HG03280 (cell line): ENCODE measurements at regions not wholly inside any gene's neighbourhood (a gene's known extent, or its start where the extent isn't known, plus 50 kb on each side); places are given as distances from the start of the nearest gene placed in this dataset.

Experiments
- ATAC-seq: cut with Tn5 transposase; IDR thresholded peaks from one replicate; pipeline ENCODE4 v1.9.1; 2021; ENCODE audit warnings: mild to moderate bottlenecking, moderate library complexity; ENCODE audit not compliant: unreplicated experiment

DNA sequence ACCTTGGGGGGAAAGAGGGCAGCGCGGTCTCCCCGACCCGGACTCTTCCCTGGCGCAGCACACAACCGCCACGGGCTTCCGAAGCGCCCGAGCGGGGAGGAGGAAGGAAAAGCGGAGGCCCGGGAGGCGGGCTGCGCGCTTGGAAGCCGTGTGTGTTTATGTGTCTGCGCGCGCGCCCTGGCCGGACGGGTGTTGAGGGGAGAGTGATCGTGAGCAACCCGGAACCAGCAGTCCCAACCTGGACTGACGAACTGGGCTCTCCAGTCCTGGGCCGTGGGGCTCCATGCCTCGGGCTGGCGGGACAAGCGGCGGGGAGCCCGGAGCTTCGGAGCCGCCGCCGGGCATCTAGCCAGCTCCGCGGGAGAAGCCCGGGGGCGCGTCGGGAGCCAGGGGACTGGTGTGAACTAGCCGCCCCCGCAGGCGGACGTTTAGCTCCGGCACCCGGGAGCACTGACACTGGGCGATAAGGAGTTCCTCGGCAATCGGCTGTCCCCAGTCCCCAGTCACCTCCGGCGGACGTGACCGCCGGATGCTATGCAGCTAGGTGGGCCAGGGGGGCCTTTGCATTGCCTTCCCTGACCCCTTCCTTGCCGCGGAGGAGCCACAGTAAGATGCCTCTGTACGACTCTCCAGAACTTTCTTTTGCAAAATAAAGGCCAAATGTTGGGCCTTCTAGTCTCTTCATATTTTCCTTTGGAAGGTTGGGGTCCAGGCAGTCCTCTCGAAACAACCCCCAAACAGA is 74.8 kb upstream of the BCOR start:
- no peak for ATAC-seq

DNA sequence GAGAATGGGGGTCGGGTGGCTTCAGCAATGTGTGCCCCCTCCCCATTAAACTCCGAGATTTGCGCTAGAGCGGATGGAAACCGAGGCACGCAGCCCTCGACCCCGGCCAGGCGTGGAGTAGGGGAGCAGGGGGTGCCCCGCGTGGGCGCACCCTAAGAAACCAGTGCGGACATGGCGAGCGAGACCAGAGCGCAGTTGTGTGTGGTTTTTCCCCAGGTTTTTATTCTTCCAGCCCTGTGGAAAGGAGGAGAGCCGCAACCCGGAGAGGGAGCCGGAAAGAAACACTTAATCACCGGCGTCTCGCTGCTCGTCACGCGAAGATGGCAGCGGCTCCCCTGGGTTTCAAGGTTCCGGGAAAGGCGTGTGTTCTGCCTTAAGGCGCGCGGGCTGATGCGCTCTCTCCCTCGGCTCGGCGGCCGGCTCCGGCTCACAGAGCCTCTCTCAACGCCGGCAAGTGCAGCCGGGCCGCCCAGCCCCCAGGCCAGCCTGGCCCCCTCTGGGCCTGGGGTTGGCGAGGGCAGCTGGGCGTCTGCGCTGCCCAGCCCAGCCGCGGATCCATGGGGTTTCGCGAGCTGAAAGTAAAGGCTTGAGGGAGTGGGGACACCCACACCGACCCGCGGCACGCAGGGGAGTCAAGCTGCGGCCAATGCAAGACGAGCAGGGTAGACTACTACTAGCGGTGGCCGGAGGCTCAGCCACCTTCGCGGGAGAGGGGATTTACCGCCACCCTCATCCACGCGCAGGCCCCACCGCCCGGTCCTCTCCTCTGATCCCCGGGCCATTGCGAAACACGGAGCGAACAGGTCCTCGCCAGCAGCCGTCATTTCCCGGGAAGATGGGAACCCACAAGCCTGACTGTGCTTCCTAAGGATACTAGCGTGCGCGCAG is 74.0 kb upstream of the BCOR start:
- ATAC-seq: no peak

DNA sequence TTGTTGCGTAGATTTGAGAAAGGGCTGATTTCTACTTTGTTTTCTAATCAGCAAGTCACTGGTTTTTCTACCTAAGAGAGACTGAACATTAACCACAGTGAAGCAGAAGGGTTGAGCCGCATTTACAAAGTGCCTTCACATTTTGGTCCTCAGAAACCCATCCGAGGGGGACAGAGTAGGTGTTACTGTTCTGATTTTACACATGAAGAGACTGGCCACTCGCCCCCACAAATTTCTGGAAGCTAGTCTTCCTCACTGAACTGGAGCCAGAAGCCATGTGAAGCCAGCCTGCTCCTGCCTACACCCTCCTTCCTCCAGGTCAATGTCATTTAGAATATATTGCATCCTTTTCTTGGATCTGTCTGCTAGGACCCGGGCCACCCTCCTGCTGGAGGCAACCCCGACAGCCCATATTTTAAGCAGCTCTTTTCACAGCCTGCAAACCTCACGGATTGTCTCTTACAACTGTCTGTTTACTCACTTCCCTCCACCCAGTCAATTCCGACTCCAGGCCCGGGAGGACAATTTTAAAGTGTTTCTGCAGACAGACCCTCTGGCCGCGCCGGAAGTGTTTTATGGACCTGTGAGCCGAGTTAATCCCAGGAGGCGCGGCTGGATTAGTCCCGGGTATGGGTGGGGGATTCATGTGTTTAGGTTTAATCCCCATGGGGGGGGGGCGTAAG is 73.2 kb upstream of the BCOR start:
- ATAC-seq: no peak

DNA sequence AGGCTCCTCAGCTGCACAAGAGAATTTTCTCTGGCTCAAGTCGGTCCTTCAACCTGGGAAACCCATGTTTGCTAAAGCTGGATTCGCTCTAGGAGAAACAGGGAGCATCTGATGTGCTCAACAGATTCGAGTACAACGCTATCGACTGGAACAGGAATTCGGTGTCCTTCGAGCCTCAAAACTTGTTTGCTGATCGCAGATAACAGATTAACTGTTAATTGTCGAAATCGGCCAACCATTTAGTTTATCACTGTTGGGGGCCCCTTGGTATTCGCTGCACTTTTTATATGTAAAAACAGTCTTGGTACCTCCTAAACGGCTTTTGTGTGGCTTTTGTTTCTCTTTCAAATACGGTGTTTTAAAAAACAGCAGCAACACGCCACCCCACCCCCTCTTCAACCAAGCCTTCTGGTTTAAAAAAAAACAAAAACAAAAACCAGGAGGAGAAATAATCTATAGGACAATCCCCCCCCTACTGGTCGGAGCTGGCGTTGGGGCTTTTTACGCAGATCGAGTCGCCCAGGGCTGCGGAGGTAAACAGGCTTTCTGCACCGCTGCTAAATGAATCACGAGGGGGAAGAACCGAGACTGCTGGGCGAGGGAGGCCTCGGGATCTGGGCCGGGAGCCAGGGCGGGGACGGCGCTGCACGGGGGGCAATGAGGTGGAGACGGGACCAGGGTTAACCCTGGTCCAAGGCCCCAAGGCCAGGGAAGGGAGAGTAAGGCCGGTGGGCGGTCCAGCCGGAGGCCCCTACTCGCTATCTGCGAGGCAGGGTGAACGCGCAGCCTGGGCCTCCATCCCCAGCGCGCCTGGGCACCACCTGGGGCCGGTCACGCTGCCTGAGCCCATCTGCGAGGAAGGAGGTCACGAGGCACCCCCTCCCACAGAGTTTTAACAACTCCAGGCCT is 71.7 kb upstream of the BCOR start:
- ATAC-seq: peak; percentile 63

DNA sequence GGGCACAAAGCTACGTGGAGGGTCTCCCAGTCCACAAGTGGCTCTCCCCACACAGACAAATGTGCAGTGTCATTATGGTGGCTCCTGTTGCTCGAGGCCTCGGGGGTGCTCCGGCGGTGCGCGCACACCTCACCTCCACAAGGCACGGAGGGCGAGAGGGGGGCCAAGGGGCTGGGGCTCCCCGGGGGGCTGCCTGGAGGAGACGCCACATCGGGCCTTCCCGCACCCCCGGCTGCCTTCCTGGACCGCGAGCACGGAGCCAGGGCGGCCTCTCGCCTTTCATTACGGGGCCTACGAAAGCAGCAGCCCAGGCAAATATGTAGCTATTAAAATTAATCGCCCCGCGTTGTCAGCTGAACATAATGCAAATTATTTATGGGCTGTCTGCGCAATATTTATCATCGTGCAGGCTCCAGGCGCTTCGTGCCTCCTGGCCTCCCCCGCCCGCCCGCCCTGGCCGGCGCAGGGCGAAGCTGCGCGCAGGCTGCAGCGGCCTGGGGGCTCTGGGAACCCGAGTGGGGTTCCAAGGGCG is 70.8 kb upstream of the BCOR start:
- ATAC-seq: no peak

DNA sequence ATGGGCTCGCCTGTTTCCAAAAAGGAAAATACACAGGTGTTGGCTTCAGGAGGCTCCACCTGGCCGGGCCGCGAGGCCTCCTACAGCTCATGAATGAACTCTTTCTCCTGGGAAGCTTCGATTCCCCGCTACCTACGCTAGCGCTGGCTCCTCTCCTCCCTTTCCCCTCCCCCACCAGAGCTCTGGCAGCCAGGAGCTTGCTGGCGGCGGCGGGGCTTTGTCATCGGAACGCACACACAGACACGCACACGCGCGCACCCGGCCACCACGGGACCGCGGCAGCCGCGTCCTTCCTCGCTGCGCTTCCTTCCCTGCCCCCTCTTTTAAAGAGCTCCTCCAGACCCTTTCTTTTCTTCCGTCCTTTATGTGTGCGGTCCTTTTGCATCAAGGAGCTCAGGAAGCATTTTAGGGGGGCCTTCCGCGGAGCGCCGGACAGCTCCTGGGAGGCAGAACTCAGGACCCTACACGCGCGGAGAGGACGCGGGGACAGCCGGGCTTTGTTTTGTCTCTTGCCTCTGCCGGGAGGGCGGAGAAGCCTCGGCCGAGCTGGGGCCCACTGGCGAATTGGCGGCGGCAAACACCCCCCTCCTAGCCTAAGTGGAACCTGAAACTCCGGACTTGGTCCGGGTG is 70.2 kb upstream of the BCOR start:
- ATAC-seq: no peak

DNA sequence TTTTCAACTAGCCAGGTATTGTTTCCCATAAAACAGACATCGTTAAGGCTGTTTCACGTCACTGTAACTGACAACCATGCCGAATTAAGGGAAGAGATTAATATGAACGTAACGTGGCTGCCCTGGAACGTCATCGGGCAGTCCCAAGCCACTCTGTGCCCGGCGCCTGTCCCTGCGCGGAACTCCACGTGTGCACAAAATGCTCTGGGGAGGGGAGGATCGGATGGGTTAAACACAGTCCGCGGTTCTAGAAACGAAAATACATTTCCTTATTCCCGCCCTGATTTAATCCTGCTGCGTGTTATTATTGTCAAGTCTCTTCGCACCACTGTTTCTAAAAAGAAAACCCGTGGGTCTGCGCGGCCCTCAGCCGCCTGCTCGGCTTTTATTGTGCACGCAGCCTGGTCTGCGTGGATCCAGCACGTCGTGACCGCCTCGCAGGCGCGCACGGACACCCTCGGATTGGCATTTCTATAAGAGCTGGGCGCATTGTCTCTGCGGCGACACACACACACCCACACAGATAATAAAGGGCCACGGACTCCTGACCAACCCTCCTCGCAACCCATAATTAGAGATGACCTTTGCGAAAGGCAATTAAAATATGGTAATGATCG is 69.6 kb upstream of the BCOR start:
- no peak for ATAC-seq

DNA sequence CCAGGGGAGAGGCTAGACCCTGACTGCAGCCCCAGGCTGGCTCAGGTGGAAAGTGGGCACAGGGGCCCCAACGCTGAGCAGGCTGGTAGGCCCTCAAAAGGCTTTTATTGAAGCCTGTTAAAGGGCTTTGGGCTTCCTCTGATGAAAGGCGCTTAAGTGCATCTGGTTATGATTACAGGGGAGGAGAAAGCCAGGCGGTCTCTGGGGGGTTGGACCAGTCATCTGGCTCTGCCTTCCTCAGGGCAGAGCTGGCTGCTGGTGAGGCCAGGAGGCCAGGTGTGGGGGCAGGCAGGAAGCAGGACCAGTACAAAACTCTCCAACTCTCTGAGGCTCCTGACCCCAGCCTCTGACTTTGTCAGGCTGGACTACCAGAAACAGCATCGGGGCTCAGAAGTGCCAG is 68.8 kb upstream of the BCOR start:
- ATAC-seq: no peak

DNA sequence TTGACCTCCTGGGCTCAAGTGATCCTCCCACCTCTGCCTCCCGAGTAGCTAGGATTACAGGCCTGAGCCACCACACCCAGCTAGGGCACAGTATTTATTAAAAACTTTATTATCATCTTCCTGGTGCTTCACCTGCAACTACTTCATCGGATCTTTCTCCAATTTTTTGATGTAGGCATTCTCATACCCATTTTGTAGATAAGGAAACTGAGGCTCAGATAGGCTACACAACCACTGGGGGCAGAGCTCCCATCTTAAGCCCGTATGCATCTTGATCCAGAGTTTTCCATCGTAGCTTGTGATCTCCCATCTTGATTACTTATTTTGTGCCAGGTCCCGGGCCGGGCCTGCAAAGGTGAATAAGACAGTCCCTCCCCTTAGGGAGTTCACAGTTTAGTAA is 68.1 kb upstream of the BCOR start:
- no peak for ATAC-seq

DNA sequence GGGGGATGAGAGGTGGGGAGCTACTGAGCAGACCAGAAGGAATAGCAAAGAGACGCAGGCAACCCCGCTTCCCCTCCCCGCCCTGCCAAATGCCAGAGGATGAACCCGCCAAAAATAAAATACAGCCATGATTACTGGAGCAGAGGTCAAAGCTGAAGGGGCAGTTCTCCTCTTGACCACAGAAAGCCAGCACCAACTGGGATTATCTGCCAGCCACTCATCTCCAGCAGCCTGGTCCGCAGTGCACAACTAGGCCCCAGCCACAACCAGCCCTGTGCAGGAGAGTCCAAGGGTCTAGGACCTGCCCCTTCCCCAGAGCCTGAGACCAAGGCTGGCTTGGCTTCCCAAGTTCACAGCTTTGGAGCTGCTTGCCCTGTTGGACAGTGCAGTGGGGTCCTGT is 67.4 kb upstream of the BCOR start:
- no peak for ATAC-seq

DNA sequence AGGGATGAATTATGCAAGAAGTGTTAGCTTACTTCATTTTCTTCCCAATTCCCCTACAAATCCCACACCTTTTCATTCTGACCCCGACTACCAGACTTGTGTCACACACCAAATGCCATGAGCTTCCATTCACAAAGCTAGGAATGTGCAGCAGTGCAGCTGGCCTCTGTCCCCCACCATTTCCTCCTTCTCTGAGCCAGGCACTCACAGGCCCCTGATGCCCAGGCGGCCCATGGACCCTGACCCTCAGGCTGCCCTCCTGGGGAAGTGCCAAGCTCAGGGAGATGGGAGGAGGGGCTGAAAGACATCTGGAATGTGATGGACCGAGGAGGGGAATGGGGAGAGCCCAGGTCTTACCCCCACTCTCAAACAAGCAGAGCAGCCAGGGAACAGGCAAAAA is 67.0 kb upstream of the BCOR start:
- no peak for ATAC-seq

DNA sequence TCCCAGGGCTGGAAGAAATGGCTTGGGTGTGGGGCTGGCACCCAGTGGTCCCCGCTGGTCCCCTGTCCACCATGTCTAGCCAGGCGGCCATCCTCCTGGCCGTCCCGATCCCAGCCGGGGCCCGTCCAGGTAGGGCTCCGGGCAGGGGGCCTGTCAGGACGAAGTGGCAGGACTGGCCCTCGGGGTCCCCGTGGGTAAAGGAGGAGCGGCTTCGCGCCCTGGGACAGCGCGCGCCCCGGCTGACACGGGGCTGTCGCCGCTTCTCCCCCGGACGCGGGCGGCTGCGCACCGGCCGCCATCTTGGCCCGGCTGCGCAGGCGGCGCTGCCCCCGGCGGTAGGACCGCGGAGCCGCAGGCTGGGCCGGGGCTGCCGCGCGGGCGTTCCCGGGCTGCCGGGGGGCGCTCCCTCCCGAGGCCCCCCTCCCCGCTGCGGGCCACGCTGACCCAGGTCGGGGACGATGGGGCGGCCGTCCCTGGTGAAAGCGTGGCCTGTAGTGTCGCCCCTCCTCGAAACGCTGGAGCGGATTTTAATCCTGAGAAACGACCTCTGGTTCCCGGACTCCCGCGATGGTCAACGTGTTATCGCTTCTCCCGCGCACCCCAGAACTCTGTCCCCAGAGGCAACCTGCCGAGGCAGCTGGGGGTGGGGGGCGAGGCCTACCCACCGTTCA is 60.4 kb upstream of the BCOR start:
- no peak for ATAC-seq

DNA sequence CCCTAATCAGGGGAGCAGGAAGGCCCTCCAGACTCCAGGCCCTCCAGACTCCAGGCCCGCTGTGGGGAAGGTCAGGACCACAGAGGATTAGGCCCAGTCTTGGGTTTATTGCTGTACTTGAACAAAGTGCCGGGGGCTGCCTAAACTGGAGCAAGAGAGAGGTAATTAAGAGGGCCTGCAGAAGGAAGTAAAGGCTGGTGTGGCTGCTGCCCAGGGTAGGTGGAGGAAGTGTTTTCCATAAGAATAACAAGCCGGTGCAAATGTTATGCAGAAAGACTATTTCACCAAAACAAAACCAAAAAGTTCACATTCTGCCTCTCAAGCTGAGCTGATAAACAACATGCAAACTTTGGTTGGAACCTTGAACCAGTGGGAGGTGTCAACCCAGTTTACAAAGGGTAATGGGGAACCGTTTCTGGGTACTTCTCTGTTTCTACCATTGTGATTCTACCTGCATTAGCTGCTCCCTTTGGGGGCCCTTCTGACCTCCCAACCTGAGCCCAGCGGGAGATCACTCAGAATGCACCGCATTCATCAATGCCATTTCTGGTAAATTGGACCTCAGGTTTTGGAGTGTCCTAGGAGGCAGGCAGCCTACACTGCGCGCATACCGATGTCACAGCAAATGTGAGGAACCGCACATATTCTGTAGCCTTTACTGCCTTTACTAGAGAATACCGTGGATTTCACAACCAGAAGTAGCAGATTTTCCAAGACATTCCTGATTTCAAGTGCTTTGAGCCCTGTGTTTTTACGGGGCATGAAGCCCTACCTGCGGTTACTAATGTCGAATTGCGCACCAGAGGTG is 59.7 kb upstream of the BCOR start:
- ATAC-seq: no peak

DNA sequence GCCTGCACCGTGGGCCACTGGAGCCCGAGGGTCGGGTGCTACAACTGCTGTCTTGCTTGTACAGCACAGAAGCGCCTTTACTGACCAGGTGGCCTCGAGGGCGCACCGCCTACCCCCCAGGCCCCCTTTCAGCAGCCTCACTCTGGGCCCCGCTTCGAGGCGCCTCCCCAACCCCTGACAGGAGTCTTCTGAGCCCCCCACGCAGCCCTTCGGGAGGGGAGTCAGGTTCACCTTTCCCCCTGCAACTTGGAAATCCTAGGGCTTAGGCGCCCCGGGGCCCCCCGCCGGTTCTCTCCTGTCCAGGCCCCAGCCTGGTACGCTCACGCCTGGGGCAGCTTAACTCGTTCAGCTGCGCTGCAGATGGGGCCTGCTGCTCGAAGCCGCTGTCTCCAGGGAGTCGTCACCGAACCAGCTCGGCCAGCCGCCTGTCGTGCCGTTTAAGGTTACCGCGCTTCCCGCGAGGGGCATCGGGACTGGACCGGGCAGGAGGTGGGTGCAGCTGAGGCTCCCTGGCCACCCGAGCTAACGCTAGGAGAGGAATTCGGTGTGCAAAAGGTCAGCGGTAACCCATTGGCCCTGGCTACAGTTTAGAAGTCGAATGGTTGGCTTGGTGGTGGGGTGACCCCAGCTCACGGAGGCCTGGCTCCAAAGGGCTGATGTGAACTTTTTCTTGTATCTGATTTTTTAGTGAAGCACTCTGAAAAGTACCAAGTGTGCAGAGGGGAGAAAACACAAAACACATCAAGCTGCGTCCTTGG is 58.9 kb upstream of the BCOR start:
- ATAC-seq: no peak

DNA sequence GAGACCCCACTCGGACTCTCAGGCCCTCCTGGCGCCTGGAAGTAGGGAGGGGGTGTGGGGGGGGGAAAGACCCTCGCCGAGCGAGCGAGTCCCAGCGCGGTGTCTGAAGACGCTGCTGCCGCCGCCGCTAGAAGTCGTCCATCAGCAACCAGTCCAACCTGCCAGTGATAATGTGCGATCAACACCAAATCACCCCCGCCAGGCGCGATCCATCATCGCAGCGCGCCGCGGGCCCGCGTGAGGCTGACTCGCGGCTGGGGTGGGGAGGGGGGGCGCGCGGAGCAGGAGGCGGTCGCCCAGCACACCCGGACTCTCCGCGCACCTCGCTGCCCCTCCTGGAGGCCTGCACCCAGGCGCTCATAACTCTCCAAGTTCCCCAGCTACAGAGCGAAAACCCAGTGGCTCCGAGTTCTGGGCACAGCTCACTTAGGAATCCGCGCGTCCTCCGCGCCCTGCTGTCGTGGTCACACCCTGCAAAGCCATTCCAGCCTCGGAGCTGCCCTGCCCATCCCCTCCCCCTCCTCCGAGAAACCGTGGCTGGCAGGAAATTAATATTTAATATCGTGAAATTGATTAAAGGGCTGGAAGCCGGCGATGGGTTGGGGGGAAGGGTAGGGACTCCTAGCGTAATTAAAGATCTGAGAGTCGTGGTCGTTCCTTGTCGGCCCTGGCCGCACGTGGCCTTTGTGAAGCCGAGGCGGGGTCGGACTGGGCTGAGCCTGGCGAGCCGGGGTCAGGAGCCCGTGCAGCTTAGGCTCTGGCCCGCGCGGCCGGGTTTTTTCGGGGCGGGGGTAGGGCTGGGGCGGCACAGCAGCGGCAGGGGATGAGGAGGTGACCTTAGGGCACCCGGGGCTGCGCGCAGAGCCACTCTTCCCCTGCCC is 58.1 kb upstream of the BCOR start:
- ATAC-seq: no peak

DNA sequence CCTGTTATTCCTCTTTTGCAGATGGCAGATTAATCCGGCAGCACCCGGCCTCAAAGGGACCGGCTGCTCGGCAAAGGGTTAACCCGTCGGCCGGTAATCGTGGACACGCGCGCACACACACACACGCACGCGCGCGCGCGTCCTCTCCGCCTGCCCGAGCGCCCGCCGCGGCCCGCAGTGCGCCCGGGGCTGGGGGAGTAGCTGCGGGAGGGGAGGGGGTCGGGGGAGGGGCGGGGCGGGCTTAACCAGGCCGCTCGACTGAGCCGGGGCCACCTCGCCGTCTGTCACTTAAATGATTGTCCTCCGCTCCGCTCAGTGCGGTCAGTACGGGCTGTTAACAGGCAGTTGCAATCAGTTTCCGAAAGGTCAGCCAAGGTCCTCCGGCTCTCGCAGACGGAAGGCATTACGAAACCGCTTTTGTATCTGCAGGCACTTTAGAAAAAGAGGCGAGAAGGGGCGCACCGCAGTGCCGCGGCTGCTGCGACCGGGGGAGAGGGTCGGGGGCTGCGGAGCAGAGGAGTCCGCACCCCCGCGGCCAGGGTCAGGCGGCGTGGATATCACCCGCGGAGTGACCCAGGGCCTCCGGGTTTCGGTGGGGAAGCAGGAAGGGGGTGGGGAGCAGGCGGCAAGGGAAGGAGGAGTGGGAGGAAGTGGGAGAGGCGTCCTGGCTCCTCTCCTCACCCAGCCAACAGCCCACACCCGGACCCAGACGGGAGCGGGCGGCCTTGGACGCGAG is 57.3 kb upstream of the BCOR start:
- ATAC-seq: no peak
